Left renal cortex interstitium (tissue), 4 donors: ENCODE measurements at regions not wholly inside any gene's neighbourhood (a gene's known extent, or its start where the extent isn't known, plus 50 kb on each side); places are given as distances from the start of the nearest gene placed in this dataset.
"Not testable (repeated sequence)": the region's sequence is repeated elsewhere in the genome, so short reads cannot be mapped to it uniquely, and the experiment has no call there.

Source experiments
- DNase-seq, 4 donors: peaks; one replicate each; pipeline ENCODE4 v3.0.0-alpha.2; 2013; ENCODE audit warnings: low read depth in 4 of 4, low spot score in 2 of 4, missing footprints in 1 of 4

GRCh38 chr9:27671636-27672035 is 98.4 kb upstream of the C9orf72 start:
- DNase-seq, result no peak

DNA sequence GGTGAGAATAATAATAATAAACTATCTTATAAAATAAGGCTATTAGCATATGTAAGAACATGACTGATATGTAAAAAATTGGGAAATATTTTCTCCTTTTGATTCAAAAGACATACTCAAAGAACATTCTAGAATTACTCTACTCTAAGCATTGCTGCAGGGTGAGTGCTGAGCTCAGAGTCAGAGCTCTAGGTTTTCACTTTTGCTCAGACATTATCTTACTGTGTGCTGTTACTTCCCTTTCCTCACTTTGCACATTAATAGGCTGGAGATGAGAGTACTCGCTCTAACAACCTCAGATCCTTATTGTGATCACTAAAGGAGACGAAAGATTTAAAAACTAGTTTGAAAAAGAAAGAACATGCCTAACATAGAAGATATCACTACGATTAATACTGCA is 99.4 kb upstream of the C9orf72 start:
- no peak for DNase-seq

DNA sequence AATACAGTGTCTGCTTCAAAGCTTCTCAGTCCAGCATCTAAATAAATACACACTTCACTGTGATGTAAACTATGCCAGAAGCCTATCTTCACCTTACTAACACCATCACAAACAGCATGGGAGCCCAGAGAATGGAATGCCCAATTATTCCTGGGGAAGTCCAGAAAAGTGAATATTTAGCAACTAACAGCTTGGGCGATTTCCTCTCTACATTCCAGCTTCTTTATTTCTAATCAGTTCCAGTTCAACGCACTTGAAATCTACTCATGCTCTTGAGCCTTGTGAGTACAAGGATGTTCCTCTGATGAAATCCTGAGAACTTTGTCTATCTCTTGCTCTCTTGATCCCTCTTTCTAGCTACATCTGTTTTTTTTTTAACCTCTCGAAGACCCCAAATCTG is 100.4 kb upstream of the C9orf72 start:
- no peak for DNase-seq

DNA sequence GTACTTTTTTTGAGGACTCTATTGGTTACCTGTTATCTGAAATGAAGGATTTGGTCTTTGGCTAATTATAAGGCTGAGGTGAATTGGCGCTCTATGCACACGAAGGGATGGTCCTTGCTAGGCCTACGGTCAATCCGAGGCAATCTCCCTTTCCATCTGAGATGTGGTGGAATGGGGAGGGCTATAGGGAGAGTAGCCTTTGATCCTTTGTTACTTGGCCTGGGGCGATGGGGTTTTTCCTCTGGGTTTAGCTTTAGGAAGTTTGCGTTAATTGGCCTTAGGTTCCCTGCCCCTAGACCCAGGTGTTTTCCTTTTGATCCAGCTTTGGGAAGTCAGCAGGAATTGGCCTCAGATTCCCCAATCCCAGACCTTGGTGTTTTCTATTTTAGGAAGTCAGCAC is 102.1 kb upstream of the C9orf72 start:
- no peak for DNase-seq

- DNase-seq, result no peak
These were observed 103.5 kb upstream of the C9orf72 start for GRCh38 chr9:27676827-27677226.

- no peak for DNase-seq
These were observed 106.1 kb upstream of the C9orf72 start for GRCh38 chr9:27679338-27679737.

DNA sequence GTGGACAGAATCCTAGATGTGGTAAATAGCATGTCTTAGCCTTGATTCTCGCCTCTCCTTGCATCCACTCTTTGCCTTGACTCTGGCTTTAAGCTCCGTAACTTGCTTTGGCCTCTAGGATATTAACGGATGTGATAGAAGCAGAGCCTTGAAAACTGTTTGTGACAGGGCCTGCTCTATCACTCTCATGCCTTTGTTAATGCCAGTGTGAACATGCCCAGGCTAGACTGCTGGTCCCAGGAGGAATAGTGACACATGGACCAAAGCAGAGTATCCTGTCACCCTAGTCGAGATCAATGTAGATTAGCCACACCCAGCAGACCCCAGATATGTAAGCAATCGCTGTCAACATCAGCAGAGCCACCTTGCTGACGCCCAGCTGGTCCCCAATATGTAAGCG is 109.9 kb upstream of the C9orf72 start:
- DNase-seq, result no peak

GRCh38 chr9:27688954-27689353 is 115.7 kb upstream of the C9orf72 start:
- DNase-seq, result no peak

- DNase-seq, result not testable (repeated sequence)
These were observed 117.5 kb upstream of the C9orf72 start for GRCh38 chr9:27690816-27691215.

GRCh38 chr9:27699621-27700020 is 126.3 kb upstream of the C9orf72 start:
- no peak for DNase-seq

- DNase-seq, result no peak
These were observed 127.7 kb upstream of the C9orf72 start for GRCh38 chr9:27701016-27701415.

DNA sequence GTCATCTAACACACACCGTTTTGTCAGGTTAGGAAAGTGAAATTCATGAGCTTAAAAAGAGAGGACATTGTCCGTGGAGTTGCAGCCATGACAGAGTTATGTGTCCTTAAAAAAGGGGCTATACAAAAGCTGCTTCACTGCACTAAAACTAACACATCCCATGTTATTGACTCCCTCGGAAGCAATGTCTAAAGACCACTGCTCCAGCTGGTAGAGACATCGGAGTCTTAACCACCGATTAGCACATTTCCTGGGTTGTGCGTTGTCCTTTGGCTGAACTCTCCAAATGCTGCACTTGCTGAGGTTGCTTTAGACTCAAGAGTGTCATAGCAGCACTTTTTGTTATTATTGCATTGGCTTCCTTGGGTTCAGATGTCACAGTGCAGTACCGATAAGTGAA is 128.3 kb upstream of the C9orf72 start:
- DNase-seq, result peak in 3 of 4 donors; percentile 24 to 53 (median 41)

- DNase-seq, result no peak
These were observed 130.1 kb upstream of the C9orf72 start for GRCh38 chr9:27703216-27703980.

GRCh38 chr9:27711241-27711640 is 138.0 kb upstream of the C9orf72 start:
- DNase-seq, result no peak

- no peak for DNase-seq
These were observed 139.5 kb upstream of the C9orf72 start for GRCh38 chr9:27712806-27713205.

- no peak for DNase-seq
These were observed 141.1 kb upstream of the C9orf72 start for GRCh38 chr9:27714388-27714787.

- DNase-seq, result no peak
These were observed 142.4 kb upstream of the C9orf72 start for GRCh38 chr9:27715651-27716050.

DNA sequence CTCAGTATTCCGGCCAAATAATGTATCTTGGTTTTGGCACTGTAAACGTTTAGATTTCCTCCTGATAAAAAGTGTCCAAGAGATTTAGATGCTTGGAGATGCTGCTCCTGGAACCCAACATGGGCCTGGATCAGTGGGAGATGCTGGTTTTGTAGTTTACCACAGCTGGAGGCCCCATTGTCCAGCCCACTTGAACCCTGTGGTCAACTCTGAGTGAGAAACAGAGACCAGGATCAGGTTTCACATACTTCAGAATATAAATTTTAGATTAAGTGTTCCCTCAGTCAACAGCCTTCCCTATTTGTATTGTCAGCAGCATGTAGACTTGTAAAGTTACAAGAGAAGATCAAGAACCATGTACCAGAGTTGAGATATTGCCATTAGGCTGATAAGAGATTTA is 144.7 kb upstream of the C9orf72 start:
- no peak for DNase-seq

- no peak for DNase-seq
These were observed 146.4 kb upstream of the C9orf72 start for GRCh38 chr9:27719711-27720110.

GRCh38 chr9:27722866-27723265 is 149.6 kb upstream of the C9orf72 start:
- no peak for DNase-seq

- DNase-seq, result peak; percentile 67 to 88 (median 77)
These were observed 153.2 kb upstream of the C9orf72 start for GRCh38 chr9:27726244-27727081.

- DNase-seq, result no peak
These were observed 159.2 kb upstream of the C9orf72 start for GRCh38 chr9:27732494-27732893.
